ENCODE measurements at regions not wholly inside any gene's neighbourhood (a gene's known extent, or its start where the extent isn't known, plus 50 kb on each side); places are given as distances from the start of the nearest gene placed in this dataset.
"Not testable (repeated sequence)": the region's sequence is repeated elsewhere in the genome, so short reads cannot be mapped to it uniquely, and the experiment has no call there.

DNA sequence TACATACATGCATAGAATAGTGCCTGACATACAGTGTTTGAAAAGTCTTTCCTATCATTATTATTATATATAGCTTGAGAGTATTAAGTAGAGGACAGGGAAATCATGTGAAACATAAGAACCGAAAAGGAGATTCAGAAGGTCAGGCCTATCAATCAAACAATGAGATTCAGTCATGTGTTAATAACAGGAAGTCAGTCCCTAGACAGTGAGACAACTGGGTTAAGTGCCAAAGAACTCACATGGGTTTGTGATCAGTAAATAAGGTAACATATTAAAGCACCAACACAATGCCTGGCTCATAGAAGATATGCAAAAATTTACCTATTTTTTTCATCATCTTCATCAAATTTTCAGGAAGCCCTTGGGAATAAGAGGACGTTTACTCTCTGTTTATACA lies 174.3 kb upstream of the FAT3 start:
- H3K36me3 ChIP-seq: no peaks in the 10 kb centered on the region
- no peak overlapping the region for H3K4me3 ChIP-seq (ENCODE audit: low read depth, low read length)
- DNase-seq: no peak
- H3K27me3 ChIP-seq (ENCODE audit: insufficient read depth, low read depth, severe bottlenecking): no peaks in the 10 kb centered on the region
- H3K9me3 ChIP-seq (ENCODE audit: severe bottlenecking): no peaks in the 10 kb centered on the region
- TF ChIP-seq, protein P1, sequence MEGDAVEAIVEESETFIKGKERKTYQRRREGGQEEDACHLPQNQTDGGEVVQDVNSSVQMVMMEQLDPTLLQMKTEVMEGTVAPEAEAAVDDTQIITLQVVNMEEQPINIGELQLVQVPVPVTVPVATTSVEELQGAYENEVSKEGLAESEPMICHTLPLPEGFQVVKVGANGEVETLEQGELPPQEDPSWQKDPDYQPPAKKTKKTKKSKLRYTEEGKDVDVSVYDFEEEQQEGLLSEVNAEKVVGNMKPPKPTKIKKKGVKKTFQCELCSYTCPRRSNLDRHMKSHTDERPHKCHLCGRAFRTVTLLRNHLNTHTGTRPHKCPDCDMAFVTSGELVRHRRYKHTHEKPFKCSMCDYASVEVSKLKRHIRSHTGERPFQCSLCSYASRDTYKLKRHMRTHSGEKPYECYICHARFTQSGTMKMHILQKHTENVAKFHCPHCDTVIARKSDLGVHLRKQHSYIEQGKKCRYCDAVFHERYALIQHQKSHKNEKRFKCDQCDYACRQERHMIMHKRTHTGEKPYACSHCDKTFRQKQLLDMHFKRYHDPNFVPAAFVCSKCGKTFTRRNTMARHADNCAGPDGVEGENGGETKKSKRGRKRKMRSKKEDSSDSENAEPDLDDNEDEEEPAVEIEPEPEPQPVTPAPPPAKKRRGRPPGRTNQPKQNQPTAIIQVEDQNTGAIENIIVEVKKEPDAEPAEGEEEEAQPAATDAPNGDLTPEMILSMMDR (IDR thresholded peaks at IDR 0.05; ENCODE audit: low read depth, low read length): no peak
- H3K27ac ChIP-seq: no peak overlapping the region

DNA sequence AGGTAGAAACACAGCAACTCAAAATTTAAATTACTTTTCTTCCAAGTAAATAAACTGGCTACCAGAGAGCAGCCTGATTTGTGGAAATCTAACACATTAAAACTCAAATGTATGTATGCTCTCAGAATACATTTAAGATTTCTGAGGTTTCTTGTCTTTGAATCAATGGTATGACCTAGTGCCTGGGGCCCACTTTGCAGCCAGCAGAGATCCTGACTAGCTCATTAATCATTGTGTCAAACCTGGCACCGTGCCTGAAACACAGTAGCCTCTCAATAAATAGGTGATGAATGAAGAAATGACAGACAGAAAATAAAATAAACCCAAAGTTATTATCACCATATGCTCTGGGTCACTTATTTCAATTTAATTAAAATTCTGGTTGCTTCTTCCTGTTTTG lies 176.2 kb upstream of the FAT3 start:
- H3K27ac ChIP-seq: no peak overlapping the region
- no peak for DNase-seq
- H3K36me3 ChIP-seq: no peaks in the 10 kb centered on the region
- no peaks in the 10 kb centered on the region for H3K9me3 ChIP-seq (ENCODE audit: severe bottlenecking)
- H3K27me3 ChIP-seq (ENCODE audit: insufficient read depth, low read depth, severe bottlenecking): no peaks in the 10 kb centered on the region
- TF ChIP-seq, protein P1 (IDR thresholded peaks at IDR 0.05; ENCODE audit: low read depth, low read length): no peak
- H3K4me3 ChIP-seq (ENCODE audit: low read depth, low read length): no peak overlapping the region

DNA sequence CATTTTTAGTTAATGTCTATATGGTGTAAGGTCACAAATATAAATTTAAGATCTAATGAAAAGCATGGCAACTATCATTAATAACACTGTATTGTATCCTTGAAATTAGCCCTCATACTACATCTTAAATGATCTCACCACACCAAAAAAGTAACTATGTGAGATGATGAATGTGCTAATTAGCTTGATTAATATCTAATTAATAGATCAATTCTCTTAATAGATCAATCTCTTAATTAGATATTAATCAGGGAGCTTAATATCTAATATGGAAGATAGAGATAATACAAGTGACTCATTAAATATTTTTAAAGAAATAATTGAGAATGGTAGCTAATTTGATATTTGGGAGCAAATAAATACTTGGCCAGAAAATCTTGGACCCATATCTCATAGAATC lies 178.5 kb upstream of the FAT3 start:
- Histone ChIP-seq H3K27me3 (ENCODE audit: insufficient read depth, low read depth, severe bottlenecking) (no peaks in the 10 kb centered on the region), H3K4me3 (ENCODE audit: low read depth, low read length) (no peak overlapping the region), H3K36me3 (no peaks in the 10 kb centered on the region), H3K27ac (no peak overlapping the region), H3K9me3 (ENCODE audit: severe bottlenecking) (no peaks in the 10 kb centered on the region)
- TF ChIP-seq, protein P1 (IDR thresholded peaks at IDR 0.05; ENCODE audit: low read depth, low read length): no peak
- no peak for DNase-seq

DNA sequence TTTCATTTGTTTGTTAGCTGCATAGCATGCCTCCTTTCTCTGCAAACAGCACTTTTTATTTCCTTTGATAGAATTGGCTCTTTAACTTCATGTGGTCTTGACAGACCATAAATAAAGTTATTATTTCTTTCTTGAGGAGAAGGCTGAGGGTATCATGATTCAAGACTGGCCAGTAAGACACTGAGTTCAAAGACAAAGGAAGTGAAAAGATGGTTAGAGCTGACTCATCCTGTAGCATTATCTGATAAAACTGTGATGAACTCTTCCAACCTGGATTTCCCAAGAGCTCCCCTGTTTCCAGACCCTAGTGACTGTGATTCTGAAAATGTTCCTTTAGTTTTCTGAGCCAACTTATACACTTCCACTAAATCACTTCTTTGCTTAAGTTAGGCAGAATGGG lies 179.3 kb upstream of the FAT3 start:
- no peaks in the 10 kb centered on the region for H3K9me3 ChIP-seq (ENCODE audit: severe bottlenecking)
- TF ChIP-seq, protein P1 (IDR thresholded peaks at IDR 0.05; ENCODE audit: low read depth, low read length): no peak
- H3K27me3 ChIP-seq (ENCODE audit: insufficient read depth, low read depth, severe bottlenecking): no peaks in the 10 kb centered on the region
- no peak for DNase-seq
- H3K4me3 ChIP-seq (ENCODE audit: low read depth, low read length): no peak overlapping the region
- no peak overlapping the region for H3K27ac ChIP-seq
- no peaks in the 10 kb centered on the region for H3K36me3 ChIP-seq

DNA sequence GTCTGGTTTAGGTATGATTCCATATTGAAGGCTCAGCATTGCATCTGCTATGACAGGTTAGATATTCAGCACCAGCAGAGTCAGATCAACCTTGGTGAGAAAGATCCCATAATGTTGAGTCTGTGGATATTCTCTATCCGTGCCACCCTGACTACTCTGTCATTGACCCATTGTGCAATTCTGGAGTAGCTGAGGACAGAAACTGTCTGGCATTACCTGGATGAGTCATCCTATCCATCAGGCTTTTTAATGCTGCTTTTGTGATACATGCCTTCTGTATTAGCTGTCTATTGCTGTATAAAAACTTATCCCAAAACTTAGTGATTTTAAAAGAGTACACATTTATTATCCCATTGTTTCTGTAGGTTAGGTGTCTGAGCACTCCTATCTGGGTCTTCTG lies 189.1 kb upstream of the FAT3 start:
- TF ChIP-seq, protein P1 (IDR thresholded peaks at IDR 0.05; ENCODE audit: low read depth, low read length): no peak
- Histone ChIP-seq H3K27me3 (ENCODE audit: insufficient read depth, low read depth, severe bottlenecking) (no peaks in the 10 kb centered on the region), H3K36me3 (no peaks in the 10 kb centered on the region), H3K9me3 (ENCODE audit: severe bottlenecking) (no peaks in the 10 kb centered on the region), H3K4me3 (ENCODE audit: low read depth, low read length) (no peak overlapping the region), H3K27ac (no peak overlapping the region)
- no peak for DNase-seq

DNA sequence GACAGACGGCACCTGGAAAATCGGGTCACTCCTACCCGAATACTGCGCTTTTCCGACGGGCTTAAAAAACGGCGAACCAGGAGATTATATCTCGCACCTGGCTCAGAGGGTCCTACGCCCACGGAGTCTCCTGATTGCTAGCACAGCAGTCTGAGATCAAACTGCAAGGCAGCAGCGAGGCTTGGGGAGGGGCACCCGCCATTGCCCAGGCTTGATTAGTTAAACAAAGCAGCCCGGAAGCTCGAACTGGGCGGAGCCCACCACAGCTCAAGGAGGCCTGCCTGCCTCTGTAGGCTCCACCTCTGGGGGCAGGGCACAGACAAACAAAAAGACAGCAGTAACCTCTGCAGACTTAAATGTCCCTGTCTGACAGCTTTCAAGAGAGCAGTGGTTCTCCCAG lies 197.5 kb upstream of the FAT3 start:
- not testable (repeated sequence) for H3K27me3 ChIP-seq (ENCODE audit: insufficient read depth, low read depth, severe bottlenecking); H3K27ac ChIP-seq; H3K9me3 ChIP-seq (ENCODE audit: severe bottlenecking); H3K36me3 ChIP-seq; DNase-seq; H3K4me3 ChIP-seq (ENCODE audit: low read depth, low read length)

Measured in WERI-Rb-1 (cell line).